ENCODE measurements at regions not wholly inside any gene's neighbourhood (a gene's known extent, or its start where the extent isn't known, plus 50 kb on each side); places are given as distances from the start of the nearest gene placed in this dataset.

DNA sequence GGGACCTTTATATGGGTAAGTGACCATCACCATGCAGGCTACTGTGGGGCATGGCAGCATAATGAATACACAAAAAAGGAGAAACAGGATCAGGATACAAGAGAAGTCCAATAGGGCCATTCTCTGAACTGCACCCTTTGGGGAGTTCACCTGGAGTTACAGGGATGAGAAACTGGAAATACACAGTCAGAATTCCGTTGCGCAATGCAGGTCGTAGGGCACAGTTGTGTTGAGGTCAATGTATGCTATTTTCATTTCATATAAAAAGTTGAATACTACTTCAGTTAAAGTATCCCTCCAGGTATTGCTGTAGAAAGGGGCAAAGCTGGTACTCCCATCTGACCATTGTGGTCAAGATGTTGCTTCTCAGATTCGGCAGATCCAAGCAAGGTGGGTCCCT lies 471.4 kb downstream of the DMRT2 start:
- H3K4me1 Mint-ChIP-seq: no peaks in the 10 kb centered on the region
- Histone ChIP-seq H3K4me3 (replicated peaks in 1 of 3; ENCODE audit: low read depth in 2 of 3, low read length in 3 of 3) (no peak overlapping the region), H2AFZ (ENCODE audit: insufficient read depth, low read depth, low read length, poor library complexity, severe bottlenecking) (no peak overlapping the region), H3K4me1 (ENCODE audit: control insufficient read depth in 1 of 2, insufficient read depth in 2 of 2, low read length in 2 of 2) (no peaks in the 10 kb centered on the region), H3K9ac (ENCODE audit: insufficient read depth, low read length, poor library complexity, severe bottlenecking) (no peak overlapping the region), H3K36me3 (replicated peaks in 1 of 2; ENCODE audit: control insufficient read depth in 1 of 2, insufficient read depth in 2 of 2, low read length in 2 of 2) (no peaks in the 10 kb centered on the region), H3K79me2 (ENCODE audit: insufficient read depth, low read length) (no peaks in the 10 kb centered on the region), H3K4me2 (replicated peaks; ENCODE audit: extremely low read depth, low read length, poor library complexity, severe bottlenecking) (no peak overlapping the region), H3K9me3 (replicated peaks in 1 of 2; ENCODE audit: control insufficient read depth in 1 of 2, insufficient read depth in 1 of 2, low read length in 2 of 2) (peaks cover 0 to 11% of the 10 kb centered on the region in 2 donors), H4K20me1 (ENCODE audit: insufficient read depth, low read length) (no peaks in the 10 kb centered on the region), H3K27ac (ENCODE audit: low read depth in 1 of 2, low read length in 2 of 2) (no peak overlapping the region), H3K27me3 (ENCODE audit: control insufficient read depth in 2 of 2, insufficient read depth in 2 of 2, low read length in 2 of 2) (no peaks in the 10 kb centered on the region)
- H3K27ac Mint-ChIP-seq: no peak overlapping the region
- no peak for DNase-seq
- TF ChIP-seq, protein P1, sequence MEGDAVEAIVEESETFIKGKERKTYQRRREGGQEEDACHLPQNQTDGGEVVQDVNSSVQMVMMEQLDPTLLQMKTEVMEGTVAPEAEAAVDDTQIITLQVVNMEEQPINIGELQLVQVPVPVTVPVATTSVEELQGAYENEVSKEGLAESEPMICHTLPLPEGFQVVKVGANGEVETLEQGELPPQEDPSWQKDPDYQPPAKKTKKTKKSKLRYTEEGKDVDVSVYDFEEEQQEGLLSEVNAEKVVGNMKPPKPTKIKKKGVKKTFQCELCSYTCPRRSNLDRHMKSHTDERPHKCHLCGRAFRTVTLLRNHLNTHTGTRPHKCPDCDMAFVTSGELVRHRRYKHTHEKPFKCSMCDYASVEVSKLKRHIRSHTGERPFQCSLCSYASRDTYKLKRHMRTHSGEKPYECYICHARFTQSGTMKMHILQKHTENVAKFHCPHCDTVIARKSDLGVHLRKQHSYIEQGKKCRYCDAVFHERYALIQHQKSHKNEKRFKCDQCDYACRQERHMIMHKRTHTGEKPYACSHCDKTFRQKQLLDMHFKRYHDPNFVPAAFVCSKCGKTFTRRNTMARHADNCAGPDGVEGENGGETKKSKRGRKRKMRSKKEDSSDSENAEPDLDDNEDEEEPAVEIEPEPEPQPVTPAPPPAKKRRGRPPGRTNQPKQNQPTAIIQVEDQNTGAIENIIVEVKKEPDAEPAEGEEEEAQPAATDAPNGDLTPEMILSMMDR (IDR thresholded peaks at IDR 0.05): no peak
- intact Hi-C loops (cut with micrococcal nuclease): no loop called here
- no peaks in the 10 kb centered on the region for H3K36me3 Mint-ChIP-seq
- H3K4me3 Mint-ChIP-seq: no peak overlapping the region
- H3K9me3 Mint-ChIP-seq: peaks cover 0 to 10% (median 4%) of the 10 kb centered on the region in 7 donors
- no peaks in the 10 kb centered on the region for H3K27me3 Mint-ChIP-seq (ENCODE audit: low read depth in 3 of 3)
- WGBS (ENCODE audit: insufficient coverage): no CpG with 5 or more reads among the region's 4 CpGs

DNA sequence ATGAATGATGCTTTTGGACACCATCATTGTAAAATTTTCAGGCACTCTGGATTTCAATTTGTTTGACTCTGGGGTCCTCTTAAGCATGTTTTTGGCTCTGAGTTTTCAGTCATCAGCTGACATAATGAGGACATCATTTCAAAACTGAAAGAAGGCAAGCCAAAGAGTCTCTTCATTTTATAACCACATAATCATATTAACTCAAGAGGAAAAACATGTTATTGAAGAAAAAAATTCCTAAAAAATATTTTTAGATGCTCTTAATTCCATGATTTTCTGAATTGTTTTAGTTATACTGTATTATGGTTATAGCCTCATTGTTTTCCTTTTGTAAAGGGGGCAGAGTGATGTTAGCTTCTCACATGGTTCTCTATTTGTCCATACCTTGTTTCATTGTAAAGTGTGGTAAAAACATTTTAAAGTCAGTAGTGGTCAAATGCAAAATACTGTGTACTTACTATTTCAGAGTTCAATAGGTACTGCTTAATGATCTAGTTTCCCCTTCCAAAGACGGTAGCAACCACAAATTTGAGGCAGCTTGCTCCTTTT lies 472.1 kb downstream of the DMRT2 start:
- Histone ChIP-seq H3K36me3 (replicated peaks in 1 of 2; ENCODE audit: control insufficient read depth in 1 of 2, insufficient read depth in 2 of 2, low read length in 2 of 2) (no peaks in the 10 kb centered on the region), H3K9ac (ENCODE audit: insufficient read depth, low read length, poor library complexity, severe bottlenecking) (no peak overlapping the region), H3K9me3 (replicated peaks in 1 of 2; ENCODE audit: control insufficient read depth in 1 of 2, insufficient read depth in 1 of 2, low read length in 2 of 2) (peaks cover 0 to 11% of the 10 kb centered on the region in 2 donors), H3K4me1 (ENCODE audit: control insufficient read depth in 1 of 2, insufficient read depth in 2 of 2, low read length in 2 of 2) (no peaks in the 10 kb centered on the region), H3K27ac (ENCODE audit: low read depth in 1 of 2, low read length in 2 of 2) (no peak overlapping the region), H3K27me3 (ENCODE audit: control insufficient read depth in 2 of 2, insufficient read depth in 2 of 2, low read length in 2 of 2) (no peaks in the 10 kb centered on the region), H4K20me1 (ENCODE audit: insufficient read depth, low read length) (no peaks in the 10 kb centered on the region), H3K4me2 (replicated peaks; ENCODE audit: extremely low read depth, low read length, poor library complexity, severe bottlenecking) (no peak overlapping the region), H3K79me2 (ENCODE audit: insufficient read depth, low read length) (no peaks in the 10 kb centered on the region), H3K4me3 (replicated peaks in 1 of 3; ENCODE audit: low read depth in 2 of 3, low read length in 3 of 3) (no peak overlapping the region), H2AFZ (ENCODE audit: insufficient read depth, low read depth, low read length, poor library complexity, severe bottlenecking) (no peak overlapping the region)
- H3K36me3 Mint-ChIP-seq: no peaks in the 10 kb centered on the region
- H3K4me1 Mint-ChIP-seq: no peaks in the 10 kb centered on the region
- intact Hi-C loops (cut with micrococcal nuclease): no loop called here
- TF ChIP-seq, protein P1 (IDR thresholded peaks at IDR 0.05): no peak
- no peak overlapping the region for H3K4me3 Mint-ChIP-seq
- H3K27me3 Mint-ChIP-seq (ENCODE audit: low read depth in 3 of 3): no peaks in the 10 kb centered on the region
- H3K27ac Mint-ChIP-seq: no peak overlapping the region
- no peak for DNase-seq
- H3K9me3 Mint-ChIP-seq: peaks cover 0 to 10% (median 4%) of the 10 kb centered on the region in 7 donors
- no CpG with 5 or more reads among the region's 1 CpG for WGBS (ENCODE audit: insufficient coverage)

All from CD14-positive monocyte (primary cell).